CD14-positive monocyte (primary cell): ENCODE measurements at regions not wholly inside any gene's neighbourhood (a gene's known extent, or its start where the extent isn't known, plus 50 kb on each side); places are given as distances from the start of the nearest gene placed in this dataset.

Experiments used
- DNase-seq, 3 donors: peaks; one replicate each; pipeline ENCODE4 v3.0.0-alpha.2; 2011 to 2022
- H2AFZ ChIP-seq: 2 replicates; pipeline ENCODE4 v1.6.0; 2012; ENCODE audit warnings: mild to moderate bottlenecking, low read depth, low read length, inconsistent platforms; ENCODE audit not compliant: insufficient read depth, poor library complexity, severe bottlenecking
- H3K27ac ChIP-seq, 2 donors: 1 replicate in 1 of 2; 2 replicates in 1 of 2; pipeline ENCODE4 v1.5.1; 2012 to 2013; ENCODE audit warnings: low read length in 2 of 2, control low read depth in 1 of 2, inconsistent platforms in 1 of 2, low read depth in 1 of 2, mild to moderate bottlenecking in 1 of 2
- H3K27me3 ChIP-seq, 2 donors: one replicate each; pipeline versions ENCODE4 v1.6.0 to v1.6.1; 2011 to 2013; ENCODE audit warnings: low read length in 2 of 2; ENCODE audit not compliant: control insufficient read depth in 2 of 2, insufficient read depth in 2 of 2
- H3K36me3 ChIP-seq, 2 donors: replicated peaks in 1 of 2; 1 replicate in 1 of 2; 2 replicates in 1 of 2; pipeline versions ENCODE4 v1.5.1 to v1.6.1; 2012 to 2013; ENCODE audit warnings: low read length in 2 of 2, control low read depth in 1 of 2, inconsistent platforms in 1 of 2, mild to moderate bottlenecking in 1 of 2; ENCODE audit not compliant: insufficient read depth in 2 of 2, control insufficient read depth in 1 of 2
- H3K4me1 ChIP-seq, 2 donors: 1 replicate in 1 of 2; 2 replicates in 1 of 2; pipeline versions ENCODE4 v1.5.1 to v1.6.1; 2012 to 2013; ENCODE audit warnings: low read length in 2 of 2, control low read depth in 1 of 2, inconsistent platforms in 1 of 2, mild to moderate bottlenecking in 1 of 2, moderate library complexity in 1 of 2; ENCODE audit not compliant: insufficient read depth in 2 of 2, control insufficient read depth in 1 of 2
- H3K4me2 ChIP-seq: replicated peaks from 2 replicates; pipeline ENCODE3; 2012; ENCODE audit warnings: low read length, moderate library complexity, mild to moderate bottlenecking; ENCODE audit not compliant: poor library complexity, severe bottlenecking; ENCODE audit errors: extremely low read depth
- H3K4me3 ChIP-seq, 3 experiments: fragments of 200-600 bp in 1 of 3; sonication (generic) in 1 of 3; replicated peaks in 1 of 3; 1 replicate in 2 of 3; 2 replicates in 1 of 3; pipeline ENCODE4 v1.5.1; 2011 to 2013; ENCODE audit warnings: low read length in 3 of 3, mild to moderate bottlenecking in 3 of 3, control low read depth in 2 of 3, low read depth in 2 of 3, inconsistent platforms in 1 of 3, moderate library complexity in 1 of 3
- H3K79me2 ChIP-seq: 2 replicates; pipeline ENCODE4 v1.6.0; 2012; ENCODE audit warnings: mild to moderate bottlenecking, control low read depth, inconsistent platforms, low read length, moderate library complexity; ENCODE audit not compliant: insufficient read depth
- H3K9ac ChIP-seq: 2 replicates; pipeline ENCODE4 v1.6.0; 2017; ENCODE audit warnings: low read length, mild to moderate bottlenecking; ENCODE audit not compliant: insufficient read depth, poor library complexity, severe bottlenecking
- H3K9me3 ChIP-seq, 2 donors: replicated peaks in 1 of 2; 1 replicate in 1 of 2; 2 replicates in 1 of 2; pipeline versions ENCODE4 v1.5.1 to v1.6.1; 2012 to 2013; ENCODE audit warnings: low read length in 2 of 2, control low read depth in 1 of 2; ENCODE audit not compliant: control insufficient read depth in 1 of 2, insufficient read depth in 1 of 2
- H4K20me1 ChIP-seq: 2 replicates; pipeline ENCODE4 v1.6.0; 2012; ENCODE audit warnings: mild to moderate bottlenecking, low read length, control low read depth, moderate library complexity; ENCODE audit not compliant: insufficient read depth
- H3K27ac Mint-ChIP-seq, 7 donors: one replicate each; pipeline ENCODE4 v1.8.0; 2020; ENCODE audit warnings: mild to moderate bottlenecking in 7 of 7, mixed read lengths in 7 of 7, moderate library complexity in 6 of 7, inconsistent platforms in 2 of 7
- H3K27me3 Mint-ChIP-seq, 3 donors: one replicate each; pipeline ENCODE4 v1.8.0; 2021 to 2022; ENCODE audit warnings: low read depth in 3 of 3, mild to moderate bottlenecking in 3 of 3, mixed read lengths in 3 of 3, moderate library complexity in 3 of 3, inconsistent platforms in 1 of 3
- H3K36me3 Mint-ChIP-seq, 2 donors: one replicate each; pipeline ENCODE4 v1.8.0; 2020; ENCODE audit warnings: mixed read lengths in 2 of 2, inconsistent platforms in 1 of 2, mild to moderate bottlenecking in 1 of 2
- H3K4me1 Mint-ChIP-seq: one replicate; pipeline ENCODE4 v1.8.0; 2020; ENCODE audit warnings: mild to moderate bottlenecking, mixed read lengths
- H3K4me3 Mint-ChIP-seq, 2 donors: one replicate each; pipeline ENCODE4 v1.8.0; 2020; ENCODE audit warnings: mild to moderate bottlenecking in 2 of 2, mixed read lengths in 2 of 2, moderate library complexity in 1 of 2
- H3K9me3 Mint-ChIP-seq, 7 donors: one replicate each; pipeline ENCODE4 v1.8.0; 2020 to 2022; ENCODE audit warnings: mixed read lengths in 7 of 7, mild to moderate bottlenecking in 6 of 7, moderate library complexity in 6 of 7, inconsistent platforms in 2 of 7
- CTCF ChIP-seq: fragments of 200-600 bp; IDR thresholded peaks from one replicate; pipeline ENCODE4 v1.8.0; 2022; ENCODE audit warnings: antibody characterized with exemption, mild to moderate bottlenecking
- WGBS: methylation state at CpG from one replicate; pipeline ENCODE4 v1.1.5; 2013; ENCODE audit warnings: missing lambda C conversion rate; ENCODE audit not compliant: insufficient coverage; 5-methylcytosine and 5-hydroxymethylcytosine counted together
- intact Hi-C, 2 donors: fragments of 100-400 bp; cut with micrococcal nuclease; formaldehyde crosslinking; loops; one replicate each; pipeline versions ENCODE4 v1.15.0 to v1.15.1; 2023

- no CpG with 5 or more reads among the region's 1 CpG for WGBS
- no peak for DNase-seq
- no peaks in the 10 kb centered on the region for H3K36me3 Mint-ChIP-seq
- H3K4me1 Mint-ChIP-seq, result no peaks in the 10 kb centered on the region
- Histone ChIP-seq H3K4me1 (no peaks in the 10 kb centered on the region), H2AFZ (no peak overlapping the region), H4K20me1 (no peaks in the 10 kb centered on the region), H3K79me2 (no peaks in the 10 kb centered on the region), H3K27me3 (no peaks in the 10 kb centered on the region), H3K4me3 (no peak overlapping the region), H3K9ac (no peak overlapping the region), H3K36me3 (no peaks in the 10 kb centered on the region), H3K27ac (no peak overlapping the region), H3K4me2 (no peak overlapping the region), H3K9me3 (peaks cover 3 to 8% of the 10 kb centered on the region in 2 donors)
- intact Hi-C loops, result no loop called here
- H3K27ac Mint-ChIP-seq, result no peak overlapping the region
- peaks cover 0 to 1% (median 0%) of the 10 kb centered on the region in 3 donors for H3K27me3 Mint-ChIP-seq
- TF ChIP-seq CTCF, result no peak
- peaks cover 2 to 11% (median 5%) of the 10 kb centered on the region in 7 donors for H3K9me3 Mint-ChIP-seq
- H3K4me3 Mint-ChIP-seq, result no peak overlapping the region
Measured at GRCh38 chr18:38186491-38186890, 620.9 kb upstream of the CELF4 start.

GRCh38 chr18:38174594-38174993 lies 609.0 kb upstream of the CELF4 start:
- Histone ChIP-seq H3K4me2 (no peak overlapping the region), H3K79me2 (no peaks in the 10 kb centered on the region), H4K20me1 (no peaks in the 10 kb centered on the region), H3K4me1 (no peaks in the 10 kb centered on the region), H3K36me3 (no peaks in the 10 kb centered on the region), H3K9ac (no peak overlapping the region), H3K9me3 (no peaks in the 10 kb centered on the region), H3K27ac (no peak overlapping the region), H3K4me3 (no peak overlapping the region), H3K27me3 (no peaks in the 10 kb centered on the region), H2AFZ (no peak overlapping the region)
- WGBS, result no CpG with 5 or more reads among the region's 3 CpGs
- Mint-ChIP-seq H3K27ac (no peak overlapping the region), H3K4me3 (no peak overlapping the region), H3K9me3 (peaks cover 0 to 6% (median 2%) of the 10 kb centered on the region in 7 donors), H3K4me1 (no peaks in the 10 kb centered on the region), H3K36me3 (no peaks in the 10 kb centered on the region), H3K27me3 (peaks cover 0 to 1% (median 0%) of the 10 kb centered on the region in 3 donors)
- intact Hi-C loops, result no loop called here
- no peak for TF ChIP-seq CTCF
- no peak for DNase-seq
